HG02870 (cell line): ENCODE measurements at regions not wholly inside any gene's neighbourhood (a gene's known extent, or its start where the extent isn't known, plus 50 kb on each side); places are given as distances from the start of the nearest gene placed in this dataset.
"Not testable (repeated sequence)": the region's sequence is repeated elsewhere in the genome, so short reads cannot be mapped to it uniquely, and the experiment has no call there.

Experiments
- ATAC-seq: cut with Tn5 transposase; IDR thresholded peaks from one replicate; pipeline ENCODE4 v1.9.1; 2021; ENCODE audit warnings: mild to moderate bottlenecking, moderate library complexity; ENCODE audit not compliant: unreplicated experiment

DNA sequence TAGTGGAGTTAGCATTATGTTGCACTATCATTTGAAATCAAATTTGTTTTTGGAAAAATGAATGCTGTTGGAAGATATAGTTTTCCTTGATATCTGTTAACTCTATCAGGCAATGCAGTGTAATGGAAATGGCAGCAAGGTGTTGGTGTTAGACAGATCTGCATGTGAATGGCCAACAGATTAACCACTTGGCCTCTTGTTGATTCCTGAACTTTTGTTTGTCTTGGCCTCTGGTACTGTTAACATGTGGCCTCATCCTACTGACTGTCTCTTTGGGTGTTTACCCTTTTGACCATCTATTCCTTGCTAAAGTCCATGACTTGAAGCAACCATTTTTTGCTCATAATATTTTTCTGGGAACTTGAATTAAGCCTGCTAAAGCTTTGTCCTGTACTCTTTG lies 110.2 kb upstream of the CDH2 start:
- no peak for ATAC-seq

DNA sequence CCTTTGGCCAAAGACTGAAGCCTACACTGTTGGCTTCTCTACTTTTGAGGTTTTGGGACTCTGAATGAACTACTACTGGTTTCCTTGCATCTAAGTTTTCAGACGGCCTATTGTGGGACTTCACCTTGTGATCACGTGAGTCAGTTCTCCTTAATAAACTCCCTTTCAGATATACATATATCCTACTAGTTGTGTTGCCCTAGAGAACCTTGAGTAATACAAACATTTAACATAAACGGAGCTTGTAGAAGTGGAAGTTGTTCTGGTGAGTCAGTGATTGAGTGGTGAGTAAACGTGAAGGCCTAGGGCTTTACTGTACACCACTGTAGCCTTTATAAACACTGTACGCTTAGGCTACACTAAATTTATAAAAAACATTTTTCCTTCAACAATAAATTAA lies 107.2 kb upstream of the CDH2 start:
- ATAC-seq, result no peak

DNA sequence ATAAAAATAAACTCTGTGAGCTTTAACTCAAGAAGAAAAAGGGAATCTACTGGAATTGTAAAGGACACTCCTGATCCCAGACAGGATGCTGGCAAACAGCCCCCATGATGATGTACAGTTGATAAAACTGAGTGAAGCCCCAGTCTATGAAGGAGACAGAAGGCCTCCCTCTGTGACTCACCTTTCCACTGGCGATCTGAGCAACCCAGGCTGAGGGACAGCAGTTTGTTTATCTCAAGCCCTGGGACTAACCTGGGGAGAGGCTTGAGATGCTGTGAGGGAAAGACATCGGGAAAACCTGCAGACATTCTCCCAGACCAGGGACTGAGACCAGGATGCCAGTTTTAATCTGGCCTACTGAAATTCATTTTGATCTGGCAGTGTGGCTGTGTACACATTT lies 104.5 kb upstream of the CDH2 start:
- ATAC-seq, result no peak

DNA sequence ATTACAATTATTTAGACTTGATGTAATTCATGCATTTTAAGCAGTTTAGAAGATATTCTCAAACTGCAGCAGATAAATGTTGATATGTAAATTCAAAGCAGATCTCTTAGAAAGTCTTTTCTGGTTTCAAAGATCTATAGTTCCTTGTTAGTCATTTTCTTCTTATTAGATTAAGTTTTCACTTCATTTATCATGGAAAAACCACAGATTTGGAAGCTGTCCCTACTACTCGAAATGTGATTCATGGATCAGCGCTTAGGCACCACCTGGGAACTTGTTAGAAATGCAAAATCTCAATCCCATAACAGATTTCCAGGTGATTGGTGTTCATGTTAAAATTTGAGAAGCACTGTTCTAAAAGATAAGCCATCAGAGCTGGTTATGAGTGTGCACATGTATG lies 92.8 kb upstream of the CDH2 start:
- no peak for ATAC-seq

DNA sequence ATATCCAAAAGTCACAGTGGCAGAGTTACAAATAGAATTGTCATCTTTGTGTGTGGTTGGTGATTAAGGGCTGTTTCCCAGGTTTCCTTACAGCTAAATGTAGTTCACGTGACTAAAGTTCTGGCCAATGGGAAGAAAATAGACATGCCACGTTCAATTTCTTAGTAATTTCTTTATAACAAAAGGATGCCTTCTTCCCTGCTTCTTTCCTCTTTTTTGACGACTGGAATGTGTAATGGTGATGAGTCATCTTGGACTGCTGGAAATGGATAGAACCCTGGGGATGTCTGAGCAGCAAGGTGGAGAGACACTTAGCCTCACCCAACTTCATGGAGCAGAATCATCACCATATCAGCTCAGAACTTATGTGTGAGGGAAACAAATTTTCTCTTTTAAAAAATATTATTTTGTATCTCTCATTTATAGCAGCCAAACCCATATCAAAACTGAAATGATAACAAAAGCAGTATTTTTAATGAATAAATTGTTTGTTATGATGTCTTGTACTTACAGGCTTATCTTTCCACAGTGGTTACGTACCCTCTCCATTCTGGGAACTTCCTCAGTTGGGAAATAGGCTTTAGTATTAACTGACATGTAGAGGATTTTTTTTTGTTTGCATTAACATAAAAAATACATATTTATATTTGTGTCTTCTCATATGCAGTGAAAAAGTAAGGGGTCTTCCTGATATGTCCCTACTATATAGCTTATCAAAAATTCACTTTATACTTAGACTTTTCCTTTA lies 91.1 kb upstream of the CDH2 start:
- no peak for ATAC-seq

GRCh38 chr18:28267276-28267675 lies 90.3 kb upstream of the CDH2 start:
- ATAC-seq, result no peak

DNA sequence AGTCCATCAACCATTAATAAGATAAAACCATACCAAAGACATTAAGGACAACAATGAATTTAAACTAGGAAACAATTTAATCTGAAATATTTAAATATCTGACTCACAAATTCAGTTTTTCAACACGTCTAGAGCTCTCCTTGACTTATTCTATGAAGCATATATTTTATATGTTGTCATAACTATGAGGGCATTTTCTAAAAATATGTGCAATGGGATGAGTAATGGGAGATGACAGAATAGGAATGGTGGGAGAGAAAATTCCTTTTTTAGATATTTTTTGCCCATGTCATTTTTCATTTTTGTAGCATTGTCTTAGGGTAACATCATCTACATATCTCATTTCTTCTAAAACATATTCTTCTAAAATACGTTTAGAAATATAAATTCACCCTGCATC lies 79.2 kb upstream of the CDH2 start:
- ATAC-seq, result no peak

- no peak for ATAC-seq
Observed at GRCh38 chr18:28248653-28249052, 71.7 kb upstream of the CDH2 start.

DNA sequence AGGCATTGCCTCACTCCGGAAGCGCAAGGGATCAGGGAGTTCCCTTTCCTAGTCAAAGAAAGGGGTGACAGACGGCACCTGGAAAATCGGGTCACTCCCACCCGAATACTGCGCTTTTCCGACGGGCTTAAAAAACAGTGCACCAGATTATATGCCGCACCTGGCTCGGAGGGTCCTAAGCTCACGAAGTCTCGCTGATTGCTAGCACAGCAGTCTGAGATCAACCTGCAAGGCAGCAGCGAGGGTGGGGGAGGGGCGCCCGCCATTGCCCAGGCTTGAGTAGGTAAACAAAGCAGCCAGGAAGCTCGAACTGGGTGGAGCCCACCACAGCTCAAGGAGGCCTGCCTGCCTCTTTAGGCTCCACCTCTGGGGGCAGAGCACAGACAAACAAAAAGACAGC lies 63.7 kb upstream of the CDH2 start:
- ATAC-seq, result not testable (repeated sequence)

- ATAC-seq, result no peak
Observed at GRCh38 chr18:28236487-28236886, 59.6 kb upstream of the CDH2 start.
